Embryonic facial prominence (tissue), 1 donor: ENCODE measurements at regions not wholly inside any gene's neighbourhood (a gene's known extent, or its start where the extent isn't known, plus 50 kb on each side); places are given as distances from the start of the nearest gene placed in this dataset.
"Not testable (repeated sequence)": the region's sequence is repeated elsewhere in the genome, so short reads cannot be mapped to it uniquely, and the experiment has no call there.

ENCODE experiments used
- DNase-seq: peaks from one replicate; pipeline ENCODE4 v3.0.0-alpha.2; 2016; ENCODE audit errors: extremely low spot score

DNA sequence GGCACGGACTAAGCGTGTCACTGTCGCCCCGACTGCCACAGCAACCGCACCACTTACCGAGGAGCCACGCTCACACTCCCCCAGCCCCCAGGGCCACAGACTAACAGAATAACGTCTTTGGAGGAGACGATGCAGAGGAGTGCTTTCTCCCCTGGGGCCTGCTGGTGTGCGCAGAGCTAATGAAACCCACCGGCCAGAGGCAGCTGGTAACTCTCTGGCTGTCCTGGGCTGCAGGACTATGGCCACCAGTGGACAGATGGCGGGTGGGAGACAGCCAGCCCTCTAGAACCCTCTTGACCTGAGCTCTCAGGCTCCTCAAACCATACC, 228.0 kb downstream of the DLL1 start:
- DNase-seq, result no peak

DNA sequence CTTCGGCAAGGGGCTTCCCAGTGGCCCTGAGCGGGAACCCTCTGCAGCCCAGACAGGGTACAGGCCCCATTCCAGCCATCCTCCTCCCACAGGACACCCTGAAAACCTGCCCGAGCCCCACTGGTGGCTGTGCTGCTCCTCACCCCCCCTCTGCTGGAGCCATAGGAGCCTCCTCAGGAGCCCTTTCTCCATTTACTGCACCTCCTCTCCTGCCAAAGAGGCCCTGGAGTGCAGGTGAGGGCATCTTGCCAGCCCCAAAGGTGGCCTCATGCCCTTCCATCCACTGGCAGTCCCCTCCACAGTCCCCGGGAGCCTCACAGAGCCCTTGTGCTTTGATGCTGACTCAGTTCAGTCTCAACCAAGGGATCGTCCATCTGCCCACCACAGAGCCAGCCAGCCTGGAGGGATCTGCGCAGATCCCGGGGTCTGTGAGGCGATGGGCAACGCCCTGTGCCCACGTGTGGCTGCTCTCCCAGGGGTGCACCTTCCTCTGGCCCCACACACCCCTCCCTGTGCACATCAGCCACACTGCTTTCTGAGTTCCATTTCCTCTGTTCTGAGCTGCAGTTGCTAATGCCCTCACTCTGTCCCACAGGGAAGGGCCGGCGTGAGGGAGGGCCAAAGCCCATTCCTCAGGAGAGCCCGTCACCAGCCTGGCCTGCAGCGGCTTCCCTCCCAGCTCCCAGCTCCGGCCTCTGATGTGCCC, 228.5 kb downstream of the DLL1 start:
- DNase-seq, result no peak

DNA sequence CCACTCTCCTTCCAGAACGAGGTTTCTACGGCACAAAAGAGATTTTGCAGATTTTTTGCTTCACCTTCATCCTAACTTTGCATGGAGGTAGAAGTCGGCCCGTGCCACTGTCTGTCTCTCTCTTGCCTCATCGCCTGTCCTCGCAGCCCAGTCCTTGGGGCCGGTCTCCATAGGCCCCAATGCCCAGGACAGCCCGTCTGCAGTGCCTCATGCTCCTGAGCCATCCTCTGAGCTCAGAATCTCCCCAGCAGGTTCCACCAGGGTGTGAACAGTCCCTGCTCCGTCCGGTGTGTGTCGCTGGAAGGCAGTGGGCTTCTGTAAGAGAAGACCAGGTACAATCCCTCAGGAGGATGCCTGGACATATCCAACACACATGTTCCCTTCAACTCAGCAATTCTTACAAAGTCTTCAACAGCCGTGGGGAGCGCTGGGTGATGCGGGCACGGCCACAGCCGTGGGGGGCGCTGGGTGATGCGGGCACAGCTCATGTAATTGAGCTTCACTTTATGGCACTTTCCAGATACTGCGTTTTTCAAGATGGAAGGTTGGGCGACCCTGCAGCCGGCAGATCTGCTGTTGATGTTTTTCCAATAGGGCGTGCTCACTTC, 231.9 kb downstream of the DLL1 start:
- DNase-seq, result no peak

DNA sequence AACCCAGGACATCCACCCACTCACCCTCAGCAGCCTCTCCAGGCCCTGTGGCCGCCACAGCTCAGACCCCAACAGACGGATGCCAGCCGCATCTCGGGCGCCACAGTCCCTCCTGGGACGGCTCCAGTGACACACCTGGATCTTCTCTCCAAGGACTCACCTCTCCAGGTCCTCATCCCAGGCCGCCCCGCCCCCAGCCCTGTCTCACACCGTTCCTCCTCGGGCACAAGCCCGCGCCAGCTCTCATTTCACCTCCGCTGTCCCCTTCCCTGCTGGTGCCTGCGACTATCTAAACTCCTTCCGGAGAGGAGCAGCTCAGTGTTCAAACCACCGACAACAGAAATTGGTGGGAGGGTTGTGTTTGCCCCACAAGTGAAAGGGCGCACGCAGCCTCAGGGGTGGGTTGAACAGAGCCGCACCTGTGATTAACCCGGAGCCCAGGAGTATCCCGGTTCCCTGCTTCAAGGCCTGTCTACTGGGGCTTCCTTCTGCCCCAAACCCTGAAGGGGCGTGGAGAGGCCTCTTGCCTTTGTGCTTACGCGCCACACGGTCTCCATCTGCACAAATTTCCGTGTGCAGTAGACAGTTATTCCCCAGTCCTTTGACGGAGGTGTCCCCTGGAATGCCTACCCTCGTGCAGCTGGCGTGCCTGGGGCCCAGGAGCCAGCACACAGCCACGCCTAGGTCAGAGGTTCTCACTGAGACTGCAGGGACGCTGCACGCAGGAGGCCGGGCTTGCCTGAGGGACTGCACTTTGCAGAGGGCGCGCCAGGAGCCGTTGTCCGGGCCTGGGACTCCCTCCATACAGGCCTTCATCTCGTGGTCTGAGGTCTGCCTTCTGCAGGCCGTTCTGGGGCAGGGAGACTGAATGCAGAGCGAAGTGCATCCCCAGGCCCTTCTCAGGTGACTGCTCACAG, 232.7 kb downstream of the DLL1 start:
- no peak for DNase-seq

DNA sequence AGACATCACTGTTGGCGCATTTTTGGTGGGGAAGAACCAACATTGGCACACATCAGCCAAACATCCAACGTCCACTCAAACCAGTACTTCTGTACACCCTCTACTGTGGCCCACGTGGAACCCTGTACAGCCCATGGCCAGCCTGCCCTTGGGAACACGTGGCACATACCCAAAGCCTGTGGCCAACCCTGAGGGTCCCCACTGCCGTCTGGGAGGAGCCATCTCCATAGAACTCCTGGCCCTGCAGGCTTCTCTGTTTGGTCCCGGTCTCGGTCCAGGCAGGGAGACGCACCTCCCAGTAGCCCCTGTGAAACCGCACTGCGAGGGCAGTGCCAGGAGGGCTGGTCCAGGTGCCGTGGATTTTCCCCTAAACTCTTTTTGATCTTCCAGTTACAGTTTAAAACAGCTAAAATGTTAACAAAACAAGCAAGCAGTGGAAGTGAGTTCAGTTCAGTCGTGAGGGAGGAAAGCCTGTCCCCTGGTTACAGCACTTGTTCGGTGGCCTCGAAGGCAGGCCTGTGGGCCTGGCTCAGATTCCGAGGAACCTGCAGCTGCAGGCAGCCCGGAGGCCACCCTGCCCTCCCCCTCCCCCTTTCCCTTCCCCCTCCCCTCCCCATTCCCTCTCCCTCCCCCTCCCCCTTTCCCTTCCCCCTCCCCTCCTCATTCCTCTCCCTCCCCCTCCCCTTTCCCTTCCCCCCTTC, 233.7 kb downstream of the DLL1 start:
- DNase-seq, result no peak

DNA sequence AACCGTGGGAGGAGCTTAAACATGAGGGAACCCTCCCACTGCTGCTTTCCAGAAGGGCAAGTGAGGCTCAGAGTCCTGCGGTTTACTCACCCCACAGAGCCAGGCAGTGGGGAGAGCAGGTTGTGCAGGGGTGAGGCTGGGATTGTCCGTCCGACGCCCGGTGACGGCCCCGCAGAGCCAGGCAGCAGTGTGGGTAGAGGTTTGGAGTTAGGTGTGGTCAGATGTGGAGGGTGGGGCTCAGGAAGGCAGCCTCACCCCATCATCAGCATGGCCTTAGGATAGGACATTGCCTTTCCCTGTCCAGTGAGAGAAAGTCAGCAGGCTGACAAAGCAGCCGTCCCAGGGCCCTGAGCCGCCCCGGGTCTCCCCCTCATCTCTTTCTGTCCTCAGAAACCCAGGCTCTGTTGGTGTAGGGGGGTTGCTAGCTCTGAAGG, 234.6 kb downstream of the DLL1 start:
- no peak for DNase-seq

DNA sequence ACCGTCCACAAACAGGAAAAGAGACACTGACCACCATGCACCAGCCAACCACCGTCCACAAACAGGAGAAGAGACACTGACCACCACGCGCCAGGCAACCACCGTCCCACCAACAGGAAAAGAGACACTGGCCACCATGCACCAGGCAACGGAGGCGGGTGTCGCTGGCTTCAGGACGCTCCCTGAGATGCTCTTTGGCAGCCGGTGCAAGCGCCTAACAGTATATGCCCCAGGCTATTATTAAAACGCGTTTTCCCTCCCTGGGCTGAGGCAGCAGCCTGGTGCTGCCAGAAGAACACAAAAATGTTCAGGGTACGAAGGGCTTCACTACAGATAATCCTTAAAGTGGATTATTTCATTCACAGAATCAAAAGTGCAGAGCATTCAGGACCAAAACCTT, 235.1 kb downstream of the DLL1 start:
- DNase-seq, result not testable (repeated sequence)

DNA sequence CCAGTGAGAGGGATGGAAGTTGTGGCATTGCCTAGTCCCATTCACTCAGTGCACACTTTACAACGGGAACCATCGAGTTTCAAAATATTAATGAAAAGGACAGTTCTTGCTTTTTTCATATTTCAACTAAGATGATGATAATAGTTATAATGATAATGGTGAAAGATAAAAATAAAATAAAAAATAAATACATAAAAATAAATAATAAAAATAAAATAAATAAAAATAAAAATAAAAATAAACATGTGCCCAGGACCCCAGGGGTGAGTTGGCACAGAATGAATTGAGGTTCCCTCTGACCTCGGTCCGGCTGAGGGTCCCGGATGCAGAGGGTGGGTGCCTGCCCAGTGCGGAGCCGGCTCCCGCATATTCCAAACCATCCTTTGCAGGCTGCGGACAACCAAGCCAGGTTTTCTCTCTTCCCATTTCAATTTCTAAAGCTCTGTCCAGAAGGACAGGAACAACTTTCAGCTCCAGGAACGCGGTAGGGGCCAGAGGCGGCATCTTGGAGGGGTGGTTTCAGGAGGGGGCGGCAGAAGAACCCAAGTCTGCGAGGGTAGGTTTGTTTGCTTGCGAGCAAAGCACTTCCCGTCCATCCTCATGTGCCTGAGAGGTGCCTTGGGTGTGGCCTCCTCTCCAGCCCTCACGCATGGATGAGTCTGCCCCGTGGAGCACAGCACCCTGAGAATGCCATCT, 236.8 kb downstream of the DLL1 start:
- DNase-seq, result no peak

DNA sequence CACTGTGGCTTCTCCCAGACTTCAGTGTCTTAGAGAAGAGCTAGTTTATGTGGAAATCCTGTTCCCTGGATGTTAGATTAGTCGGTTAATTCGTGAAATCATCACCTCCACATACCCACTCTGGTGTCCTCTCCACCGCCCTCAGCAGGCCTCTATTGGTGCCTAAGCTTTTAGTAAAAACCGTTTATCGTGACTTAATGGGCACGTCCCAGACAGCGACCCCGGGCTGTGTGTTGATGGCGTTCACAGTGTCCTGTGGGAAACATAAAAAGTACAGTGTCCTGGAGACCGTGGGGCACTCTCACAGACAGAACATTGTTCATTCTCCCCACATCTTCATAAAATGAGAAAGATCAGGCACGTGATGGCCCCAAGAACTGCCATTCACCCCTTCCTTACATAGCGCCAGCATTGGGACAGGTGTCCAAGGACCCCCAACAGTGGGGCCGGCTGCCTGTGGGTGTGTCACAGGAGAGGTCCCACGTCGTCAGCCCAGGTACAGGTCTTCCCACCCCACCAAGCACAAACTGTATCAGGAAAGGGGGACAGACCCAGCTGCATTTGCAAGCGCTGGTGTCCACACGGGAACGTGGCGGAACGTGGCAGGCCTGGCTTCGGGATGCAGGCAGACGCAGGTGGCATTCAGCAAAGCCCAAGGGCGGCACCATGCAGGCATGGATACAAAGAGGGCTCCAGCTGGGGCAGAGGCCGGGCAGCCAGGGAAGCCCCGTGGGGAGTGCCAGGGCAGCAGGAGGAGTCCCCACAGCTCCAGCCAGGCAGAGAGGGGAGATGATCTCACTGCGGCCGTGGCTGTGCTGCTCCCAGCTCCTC, 237.7 kb downstream of the DLL1 start:
- DNase-seq, result no peak

DNA sequence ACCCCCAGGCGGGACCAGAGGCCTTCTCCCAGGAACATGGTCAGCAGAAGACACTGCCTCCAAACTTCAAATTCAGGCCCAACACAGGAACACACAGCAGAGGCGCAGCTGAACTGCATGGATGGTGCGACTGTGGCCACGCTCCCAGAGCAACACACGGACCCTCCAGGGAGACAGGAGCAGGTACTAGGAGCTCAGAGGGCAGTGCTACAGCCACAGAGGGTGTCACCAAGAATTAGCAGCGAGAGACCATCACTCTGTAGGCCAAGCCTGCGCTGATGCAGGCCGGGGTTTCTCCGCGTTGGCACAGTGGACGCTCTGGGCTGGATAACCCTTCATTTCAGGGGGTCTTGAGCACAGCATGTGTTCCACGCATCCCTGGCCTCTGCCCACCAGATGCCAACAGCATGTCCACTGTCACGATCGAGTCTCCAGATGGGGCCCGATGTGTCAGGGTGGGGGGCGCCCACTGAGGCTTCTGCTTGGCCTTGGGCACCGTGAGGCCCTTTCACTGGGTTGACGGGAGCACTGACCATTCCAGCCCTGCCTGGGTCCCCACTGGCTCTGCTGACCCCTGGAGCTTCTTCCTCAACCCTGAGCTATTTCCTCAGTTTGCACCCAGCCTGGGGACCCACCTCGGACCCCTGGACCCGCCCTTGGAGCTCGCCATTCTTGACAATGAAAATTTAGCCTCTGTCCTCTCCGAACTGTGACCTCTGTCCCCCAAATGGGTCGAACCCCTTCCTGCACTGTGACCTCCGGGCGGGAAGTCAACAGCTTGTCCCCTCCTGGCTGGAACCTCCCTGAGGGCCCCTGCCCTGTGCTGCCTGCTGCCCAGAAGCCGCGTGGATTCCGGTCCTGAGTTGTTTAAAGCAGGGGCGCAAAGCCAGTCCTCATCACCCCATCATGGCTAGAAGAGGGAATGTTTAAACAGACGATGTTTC, 239.4 kb downstream of the DLL1 start:
- DNase-seq, result no peak

DNA sequence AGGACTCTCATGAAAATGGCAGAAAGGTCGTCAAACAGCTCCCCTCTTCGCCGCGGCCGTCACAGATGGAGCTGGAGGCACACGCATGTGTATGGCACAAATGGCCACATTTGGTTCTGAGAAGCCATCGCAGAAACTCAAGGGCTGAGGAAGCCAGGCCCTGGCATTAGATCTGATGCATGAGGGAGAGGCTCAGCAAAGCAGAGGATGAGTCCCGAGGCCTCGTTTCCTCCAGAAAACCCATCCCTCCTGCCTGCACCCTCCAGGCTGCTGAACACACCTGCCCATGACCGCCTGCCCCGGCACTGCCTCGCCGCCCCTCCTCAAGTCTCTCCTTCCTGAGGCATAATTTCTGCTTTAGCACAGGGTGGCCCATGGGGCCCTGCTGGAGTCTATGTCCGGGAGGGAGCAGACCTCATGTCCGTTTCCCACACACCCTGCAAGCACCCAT, 240.3 kb downstream of the DLL1 start:
- no peak for DNase-seq

DNA sequence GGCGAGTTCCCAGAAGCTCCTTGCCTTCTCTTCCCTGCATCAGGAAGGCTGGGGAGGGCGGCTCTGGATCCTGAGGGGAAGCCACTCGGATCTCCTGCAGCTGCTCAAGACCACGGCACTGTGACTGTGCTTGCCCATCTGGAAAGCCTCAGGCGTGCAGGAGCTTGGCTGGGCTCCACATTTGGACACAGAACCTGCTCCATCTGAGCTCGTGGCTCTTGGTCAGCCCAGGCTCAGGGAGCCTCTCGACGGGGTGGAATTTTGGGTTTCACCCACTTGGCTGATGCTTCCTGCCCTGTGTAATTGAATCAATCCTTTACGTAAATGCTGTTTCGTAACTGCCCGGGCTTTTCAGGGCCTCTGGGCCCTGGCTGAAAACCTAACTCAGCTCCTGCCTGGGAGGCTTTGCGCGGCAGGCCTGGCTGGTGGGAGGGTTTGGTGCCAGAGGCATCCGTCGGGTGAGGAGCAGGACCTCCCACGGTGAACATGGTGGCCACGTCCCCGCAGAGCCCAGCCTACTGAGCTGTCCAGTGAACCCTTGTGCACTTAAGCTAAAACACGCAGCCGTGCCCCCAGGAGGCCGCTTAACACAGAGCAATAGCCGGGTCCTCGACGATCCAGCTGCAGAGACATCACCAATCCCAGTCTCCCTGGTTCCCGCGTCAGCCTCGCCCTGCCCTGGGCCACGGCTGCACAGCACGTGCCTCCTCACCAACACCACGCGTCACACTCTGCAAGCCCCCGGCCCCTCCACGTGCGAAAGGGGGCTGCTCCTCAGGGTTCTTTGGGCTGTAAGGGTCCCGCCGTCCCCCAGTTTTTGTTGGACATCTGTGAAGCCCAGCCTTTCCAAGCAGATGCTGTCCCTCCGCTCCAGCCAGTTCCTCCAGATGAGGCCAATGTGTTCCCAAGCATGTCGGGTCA, 241.0 kb downstream of the DLL1 start:
- peak; percentile 20 for DNase-seq

DNA sequence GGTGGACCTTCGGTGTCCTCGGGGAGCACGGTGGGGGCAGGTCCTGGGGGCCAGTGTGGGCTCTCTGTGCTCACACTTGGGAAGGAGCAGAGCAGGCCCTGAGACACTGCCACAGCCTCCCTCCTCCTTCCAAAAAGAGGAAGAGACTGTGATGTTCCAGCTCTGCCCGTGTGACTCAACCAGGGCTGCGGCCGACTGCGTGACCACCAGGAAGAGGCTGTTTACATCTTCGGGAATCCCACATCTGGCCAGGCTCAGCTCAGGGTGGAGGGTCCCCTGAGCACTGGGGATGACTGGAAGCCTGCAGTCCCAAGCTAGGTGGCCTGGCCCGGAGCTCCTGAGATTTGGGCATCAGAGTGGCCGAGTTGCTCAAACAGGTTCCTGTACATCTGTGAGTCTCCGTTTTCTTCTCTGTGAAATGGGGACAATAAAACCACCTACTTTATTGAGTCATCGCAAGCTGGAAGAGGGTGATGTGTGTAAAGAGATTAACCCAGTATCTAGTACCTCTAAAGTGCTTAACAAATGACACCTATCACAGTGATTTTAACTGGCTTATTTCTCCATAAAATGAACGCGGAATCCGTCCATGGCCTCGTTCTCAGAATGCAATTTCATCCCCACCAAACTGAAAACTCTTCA, 242.1 kb downstream of the DLL1 start:
- no peak for DNase-seq

DNA sequence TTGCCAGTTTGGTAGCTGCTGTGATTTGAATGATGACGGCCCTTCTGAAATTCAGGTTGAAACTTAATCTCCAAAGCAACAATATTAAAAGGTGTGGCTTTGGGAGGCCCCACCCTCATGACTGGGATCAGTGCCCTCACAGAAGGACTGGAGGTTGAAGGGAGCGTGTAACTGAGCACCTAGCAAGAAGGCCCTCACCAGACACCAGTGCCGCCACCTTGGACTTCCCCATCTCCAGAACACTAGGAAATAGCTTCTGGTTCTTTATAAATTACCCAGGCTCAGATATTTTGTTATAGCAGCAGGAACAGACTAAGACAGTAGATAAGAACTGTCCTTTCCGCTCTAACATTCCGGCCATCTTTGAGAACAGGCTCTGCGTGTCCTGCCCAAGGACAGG, 243.1 kb downstream of the DLL1 start:
- no peak for DNase-seq

DNA sequence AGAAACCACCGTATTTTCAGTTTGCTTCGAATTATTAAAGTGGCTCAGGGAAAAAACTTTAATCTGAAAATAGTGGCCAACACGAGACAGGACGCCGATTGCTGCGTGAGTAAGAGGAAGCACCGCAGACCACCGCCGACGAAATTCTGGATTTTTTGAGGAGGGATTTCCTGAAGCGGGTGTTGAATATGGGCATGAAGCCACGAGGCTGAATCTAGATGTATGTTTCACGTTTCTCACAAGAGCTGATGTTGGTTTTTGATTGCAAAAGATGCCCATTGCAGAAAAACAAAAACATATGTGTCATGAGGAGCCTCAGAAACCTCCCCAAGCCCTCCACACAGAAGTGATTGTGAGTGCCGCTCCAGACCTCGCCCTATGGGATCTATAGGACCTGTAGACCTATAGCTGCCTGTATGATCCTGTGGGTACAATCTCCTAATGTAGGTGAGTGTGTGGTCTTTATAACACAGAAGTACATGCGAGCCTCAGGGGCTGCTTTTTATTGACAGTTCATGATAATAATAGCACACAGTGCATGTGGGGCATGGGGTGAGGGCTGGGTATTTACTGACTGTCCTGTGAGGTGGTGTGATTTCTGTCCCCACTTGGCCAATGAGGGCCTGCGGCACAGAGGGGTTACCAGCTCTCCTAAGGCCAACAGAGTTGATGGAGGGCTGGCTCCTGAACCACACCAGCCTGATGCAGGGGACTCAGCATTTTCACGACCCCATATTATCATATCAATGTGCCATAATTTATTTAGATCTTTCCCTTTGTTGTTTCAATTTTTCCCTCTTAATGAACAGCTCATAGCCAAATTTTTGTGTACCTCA, 243.9 kb downstream of the DLL1 start:
- DNase-seq, result no peak

DNA sequence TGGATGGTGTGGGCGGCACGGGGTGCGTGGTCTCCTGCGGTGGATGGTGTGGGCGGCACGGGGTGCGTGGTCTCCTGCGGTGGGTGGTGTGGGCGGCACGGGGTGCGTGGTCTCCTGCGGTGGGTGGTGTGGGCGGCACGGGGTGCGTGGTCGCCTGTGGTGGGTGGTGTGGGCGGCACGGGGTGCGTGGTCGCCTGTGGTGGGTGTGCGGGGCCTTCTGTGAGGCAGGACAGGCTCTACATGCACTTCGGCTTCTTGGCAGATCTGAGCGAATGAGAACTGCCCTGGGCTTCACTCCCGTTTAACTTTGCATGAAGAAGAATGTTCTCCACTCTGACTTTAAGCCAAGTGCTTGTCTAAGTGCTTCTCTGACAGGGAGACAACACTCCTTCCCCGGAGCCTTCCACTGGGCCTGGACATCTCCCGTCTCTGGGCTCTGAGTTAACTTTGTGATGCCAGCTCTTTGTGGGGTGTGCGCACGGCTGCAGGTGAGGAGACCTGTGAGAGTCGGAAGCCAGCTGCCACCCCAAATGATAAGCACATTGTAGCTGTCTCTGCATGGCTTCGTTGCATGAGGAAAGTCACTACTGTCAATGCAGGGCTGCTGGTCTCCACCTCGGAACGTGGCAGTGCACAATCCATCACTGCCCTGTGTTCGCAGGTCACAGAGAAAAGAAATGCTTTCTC, 244.8 kb downstream of the DLL1 start:
- no peak for DNase-seq
